Thyroid gland (tissue), 4 donors: ENCODE measurements at regions not wholly inside any gene's neighbourhood (a gene's known extent, or its start where the extent isn't known, plus 50 kb on each side); places are given as distances from the start of the nearest gene placed in this dataset.

ENCODE experiments used
- DNase-seq, 2 donors: peaks; one replicate each; pipeline ENCODE4 v3.0.0-alpha.2; 2019
- H3K27ac ChIP-seq, 3 donors: fragments of 200-600 bp; sonication (generic); 1 replicate in 2 of 3; 2 replicates in 1 of 3; pipeline ENCODE4 v1.5.1; 2016 to 2019; ENCODE audit warnings: mild to moderate bottlenecking in 1 of 3, moderate library complexity in 1 of 3
- H3K27me3 ChIP-seq: fragments of 200-600 bp; sonication (generic); one replicate; pipeline ENCODE4 v1.5.1; 2019
- H3K36me3 ChIP-seq, 2 donors: fragments of 200-600 bp; sonication (generic); one replicate each; pipeline ENCODE4 v1.5.1; 2016 to 2019
- H3K4me1 ChIP-seq, 2 donors: fragments of 200-600 bp; sonication (generic); one replicate each; pipeline ENCODE4 v1.5.1; 2017 to 2019
- H3K4me3 ChIP-seq, 3 donors: fragments of 200-600 bp; sonication (generic); replicated peaks in 1 of 3; 1 replicate in 2 of 3; 2 replicates in 1 of 3; pipeline ENCODE4 v1.5.1; 2016; ENCODE audit warnings: mild to moderate bottlenecking in 1 of 3
- H3K9me3 ChIP-seq: fragments of 200-600 bp; sonication (generic); one replicate; pipeline ENCODE4 v1.5.1; 2017
- CTCF ChIP-seq, 6 experiments: fragments of 200-600 bp in 3 of 6; fragments of 450-650 bp in 3 of 6; sonication (generic) in 3 of 6; IDR thresholded peaks; one replicate each; pipeline ENCODE4 v1.5.1; 2016 to 2019; ENCODE audit warnings: antibody characterized with exemption in 6 of 6, mild to moderate bottlenecking in 2 of 6, inconsistent platforms in 1 of 6, moderate library complexity in 1 of 6
- POLR2A ChIP-seq, 2 donors: fragments of 450-650 bp; IDR thresholded peaks; one replicate each; pipeline ENCODE4 v1.6.1; 2017; ENCODE audit warnings: antibody characterized with exemption in 2 of 2, mild to moderate bottlenecking in 2 of 2, moderate library complexity in 1 of 2
- WGBS, 2 donors: methylation state at CpG; one replicate each; pipeline ENCODE4 v1.1.5; 2017; 5-methylcytosine and 5-hydroxymethylcytosine counted together
- intact Hi-C: fragments of 100-400 bp; cut with DNase I; formaldehyde crosslinking; loops from one replicate; pipeline ENCODE4 v1.15.1; 2023

- no peaks in the 10 kb centered on the region for H3K9me3 ChIP-seq
- H3K27ac ChIP-seq = no peak overlapping the region
- no peak overlapping the region for H3K4me3 ChIP-seq
- no peak for DNase-seq
- intact Hi-C loops = no loop called here
- H3K4me1 ChIP-seq = no peaks in the 10 kb centered on the region
- H3K36me3 ChIP-seq = no peaks in the 10 kb centered on the region
- TF ChIP-seq POLR2A (IDR thresholded peaks at IDR 0.05) = no peak
- no peak for TF ChIP-seq CTCF (IDR thresholded peaks at IDR 0.05)
- no peaks in the 10 kb centered on the region for H3K27me3 ChIP-seq
These were observed 686.9 kb downstream of the LRRIQ3 start for GRCh38 chr1:73511038-73511437.

- WGBS, 2 donors = 66 to 70% methylated on average over 2 of the region's 2 CpGs
- Histone ChIP-seq H3K9me3 (no peaks in the 10 kb centered on the region), H3K27me3 (no peaks in the 10 kb centered on the region), H3K36me3 (no peaks in the 10 kb centered on the region), H3K27ac (no peak overlapping the region), H3K4me3 (no peak overlapping the region), H3K4me1 (no peaks in the 10 kb centered on the region)
- DNase-seq = no peak
- TF ChIP-seq CTCF (IDR thresholded peaks at IDR 0.05) = no peak
- no peak for TF ChIP-seq POLR2A (IDR thresholded peaks at IDR 0.05)
- intact Hi-C loops = no loop called here
These were observed 697.8 kb downstream of the LRRIQ3 start for GRCh38 chr1:73500154-73500553.

GRCh38 chr1:73499671-73500070, 698.3 kb downstream of the LRRIQ3 start:
- DNase-seq = no peak
- Histone ChIP-seq H3K4me3 (no peak overlapping the region), H3K4me1 (no peaks in the 10 kb centered on the region), H3K36me3 (no peaks in the 10 kb centered on the region), H3K9me3 (no peaks in the 10 kb centered on the region), H3K27ac (no peak overlapping the region), H3K27me3 (no peaks in the 10 kb centered on the region)
- TF ChIP-seq CTCF (IDR thresholded peaks at IDR 0.05) = no peak
- TF ChIP-seq POLR2A (IDR thresholded peaks at IDR 0.05) = no peak
- intact Hi-C loops = no loop called here
- 67 to 68% methylated on average over 2 of the region's 2 CpGs for WGBS, 2 donors

GRCh38 chr1:73491621-73492020, 706.4 kb downstream of the LRRIQ3 start:
- TF ChIP-seq CTCF (IDR thresholded peaks at IDR 0.05) (no peak), POLR2A (IDR thresholded peaks at IDR 0.05) (no peak)
- H3K4me1 ChIP-seq = no peaks in the 10 kb centered on the region
- no peaks in the 10 kb centered on the region for H3K9me3 ChIP-seq
- H3K36me3 ChIP-seq = no peaks in the 10 kb centered on the region
- no peak for DNase-seq
- 92 to 94% methylated on average over 6 to 8 of the region's 8 CpGs for WGBS, 2 donors
- intact Hi-C loops = no loop called here
- no peak overlapping the region for H3K27ac ChIP-seq
- no peak overlapping the region for H3K4me3 ChIP-seq
- H3K27me3 ChIP-seq = no peaks in the 10 kb centered on the region

GRCh38 chr1:73475316-73475870, 722.6 kb downstream of the LRRIQ3 start:
- DNase-seq = peak; percentile 32 to 45

More at GRCh38 chr1:73475316-73475870, 722.6 kb downstream of the LRRIQ3 start:
- no peaks in the 10 kb centered on the region for H3K36me3 ChIP-seq
- TF ChIP-seq CTCF (IDR thresholded peaks at IDR 0.05) = no peak
- TF ChIP-seq POLR2A (IDR thresholded peaks at IDR 0.05) = no peak
- H3K27ac ChIP-seq = peak overlapping the region; percentile 45 to 75 (median 66)
- no peak overlapping the region for H3K4me3 ChIP-seq
- no peaks in the 10 kb centered on the region for H3K27me3 ChIP-seq
- 20 to 22% methylated on average over 3 of the region's 3 CpGs for WGBS, 2 donors
- peaks cover 9 to 24% of the 10 kb centered on the region in 2 donors for H3K4me1 ChIP-seq
- H3K9me3 ChIP-seq = no peaks in the 10 kb centered on the region
- intact Hi-C loops = no loop called here
